SJSA1 (cell line): ENCODE measurements at regions not wholly inside any gene's neighbourhood (a gene's known extent, or its start where the extent isn't known, plus 50 kb on each side); places are given as distances from the start of the nearest gene placed in this dataset.
"Not testable (repeated sequence)": the region's sequence is repeated elsewhere in the genome, so short reads cannot be mapped to it uniquely, and the experiment has no call there.

Source experiments
- DNase-seq, 2 experiments: peaks; one replicate each; pipeline ENCODE4 v3.0.0-alpha.2; 2015 to 2020; ENCODE audit warnings: low spot score in 2 of 2, low read depth in 1 of 2
- H3K27ac ChIP-seq: fragments of 250-450 bp; sonication (Bioruptor Pico); 2 replicates; pipeline ENCODE4 v1.5.1; 2020; ENCODE audit warnings: mild to moderate bottlenecking, moderate library complexity
- H3K27me3 ChIP-seq: fragments of 250-450 bp; sonication (Bioruptor Pico); replicated peaks from 2 replicates; pipeline ENCODE4 v1.5.1; 2020; ENCODE audit warnings: mild to moderate bottlenecking, moderate library complexity
- H3K36me3 ChIP-seq: fragments of 250-450 bp; sonication (Bioruptor Pico); 2 replicates; pipeline ENCODE4 v1.5.1; 2020; ENCODE audit warnings: mild to moderate bottlenecking
- H3K4me1 ChIP-seq: fragments of 250-450 bp; sonication (Bioruptor Pico); replicated peaks from 2 replicates; pipeline ENCODE4 v1.6.1; 2021; ENCODE audit warnings: mild to moderate bottlenecking
- H3K4me3 ChIP-seq: fragments of 250-450 bp; sonication (Bioruptor Pico); 2 replicates; pipeline ENCODE4 v1.5.1; 2020; ENCODE audit warnings: mild to moderate bottlenecking
- H3K9me3 ChIP-seq: fragments of 250-450 bp; sonication (Bioruptor Pico); replicated peaks from 2 replicates; pipeline ENCODE4 v1.5.1; 2020; ENCODE audit warnings: mild to moderate bottlenecking

GRCh38 chr12:131284954-131285904 is 331.5 kb downstream of the ADGRD1 start:
- H3K4me3 ChIP-seq, H3K4me1 ChIP-seq, H3K27me3 ChIP-seq, H3K27ac ChIP-seq, H3K36me3 ChIP-seq, H3K9me3 ChIP-seq: not testable (repeated sequence)
- peak in 1 of 2 experiments; percentile 16 for DNase-seq

GRCh38 chr12:131285905-131286295 is 332.2 kb downstream of the ADGRD1 start:
- not testable (repeated sequence) for H3K27me3 ChIP-seq, H3K9me3 ChIP-seq, H3K27ac ChIP-seq, H3K4me3 ChIP-seq, H3K36me3 ChIP-seq, H3K4me1 ChIP-seq
- peak in 1 of 2 experiments; percentile 8 for DNase-seq

GRCh38 chr12:131286301-131286700 is 332.6 kb downstream of the ADGRD1 start:
- not testable (repeated sequence) for H3K4me1 ChIP-seq, H3K4me3 ChIP-seq, H3K9me3 ChIP-seq, H3K36me3 ChIP-seq, H3K27ac ChIP-seq, H3K27me3 ChIP-seq
- DNase-seq: peak in 1 of 2 experiments; percentile 7

- no peaks in the 10 kb centered on the region for H3K4me1 ChIP-seq
- no peak overlapping the region for H3K4me3 ChIP-seq
- H3K27me3 ChIP-seq: no peaks in the 10 kb centered on the region
- peak in 1 of 2 experiments; percentile 25 for DNase-seq
- no peak overlapping the region for H3K27ac ChIP-seq
- no peaks in the 10 kb centered on the region for H3K9me3 ChIP-seq
- no peaks in the 10 kb centered on the region for H3K36me3 ChIP-seq
Observed at GRCh38 chr12:131287015-131287937, 333.6 kb downstream of the ADGRD1 start.

GRCh38 chr12:131287938-131288764 is 334.4 kb downstream of the ADGRD1 start:
- Histone ChIP-seq H3K27me3 (no peaks in the 10 kb centered on the region), H3K4me3 (no peak overlapping the region), H3K27ac (no peak overlapping the region), H3K36me3 (no peaks in the 10 kb centered on the region), H3K4me1 (no peaks in the 10 kb centered on the region), H3K9me3 (no peaks in the 10 kb centered on the region)
- DNase-seq: peak in 1 of 2 experiments; percentile 28

- not testable (repeated sequence) for H3K27me3 ChIP-seq, H3K27ac ChIP-seq, H3K4me1 ChIP-seq, H3K9me3 ChIP-seq, H3K36me3 ChIP-seq, H3K4me3 ChIP-seq
- peak in 1 of 2 experiments; percentile 31 for DNase-seq
Observed at GRCh38 chr12:131288765-131289695, 335.3 kb downstream of the ADGRD1 start.

- not testable (repeated sequence) for H3K9me3 ChIP-seq, DNase-seq, H3K27ac ChIP-seq, H3K4me1 ChIP-seq, H3K4me3 ChIP-seq, H3K36me3 ChIP-seq, H3K27me3 ChIP-seq
Observed at GRCh38 chr12:131289807-131290206, 336.1 kb downstream of the ADGRD1 start.

- no peaks in the 10 kb centered on the region for H3K4me1 ChIP-seq
- no peaks in the 10 kb centered on the region for H3K27me3 ChIP-seq
- no peak overlapping the region for H3K27ac ChIP-seq
- no peaks in the 10 kb centered on the region for H3K9me3 ChIP-seq
- H3K36me3 ChIP-seq: no peaks in the 10 kb centered on the region
- DNase-seq: no peak
- H3K4me3 ChIP-seq: no peak overlapping the region
Observed at GRCh38 chr12:131290255-131290959, 336.7 kb downstream of the ADGRD1 start.

- DNase-seq, H3K27ac ChIP-seq, H3K27me3 ChIP-seq, H3K36me3 ChIP-seq, H3K4me3 ChIP-seq, H3K9me3 ChIP-seq, H3K4me1 ChIP-seq: not testable (repeated sequence)
Observed at GRCh38 chr12:131293071-131294015, 339.6 kb downstream of the ADGRD1 start.

- not testable (repeated sequence) for H3K36me3 ChIP-seq, DNase-seq, H3K4me3 ChIP-seq, H3K4me1 ChIP-seq, H3K9me3 ChIP-seq, H3K27ac ChIP-seq, H3K27me3 ChIP-seq
Observed at GRCh38 chr12:131294716-131295115, 341.0 kb downstream of the ADGRD1 start.

- not testable (repeated sequence) for H3K9me3 ChIP-seq, H3K27ac ChIP-seq, H3K4me1 ChIP-seq, H3K36me3 ChIP-seq, H3K27me3 ChIP-seq, H3K4me3 ChIP-seq, DNase-seq
Observed at GRCh38 chr12:131295117-131295516, 341.4 kb downstream of the ADGRD1 start.
